ENCODE measurements at regions not wholly inside any gene's neighbourhood (a gene's known extent, or its start where the extent isn't known, plus 50 kb on each side); places are given as distances from the start of the nearest gene placed in this dataset.

GRCh38 chr1:82632155-82632554 lies 831.4 kb downstream of the ADGRL2 start:
- Histone ChIP-seq H3K4me3 (no peak overlapping the region), H3K9me3 (replicated peaks in 1 of 3) (no peaks in the 10 kb centered on the region), H3K27ac (no peak overlapping the region), H3K27me3 (no peaks in the 10 kb centered on the region), H3K4me1 (replicated peaks in 1 of 2) (peaks cover 0 to 13% of the 10 kb centered on the region in 2 donors), H3K36me3 (replicated peaks in 1 of 2) (no peaks in the 10 kb centered on the region)
- 34 to 56% (median 47%) methylated on average over 1 of the region's 1 CpG for WGBS, 4 donors
- intact Hi-C loops (cut with DNase I) = no loop called here
- no peak for DNase-seq
- TF ChIP-seq POLR2A (IDR thresholded peaks at IDR 0.05) = no peak
- no peak for TF ChIP-seq CTCF (IDR thresholded peaks at IDR 0.05)

DNA sequence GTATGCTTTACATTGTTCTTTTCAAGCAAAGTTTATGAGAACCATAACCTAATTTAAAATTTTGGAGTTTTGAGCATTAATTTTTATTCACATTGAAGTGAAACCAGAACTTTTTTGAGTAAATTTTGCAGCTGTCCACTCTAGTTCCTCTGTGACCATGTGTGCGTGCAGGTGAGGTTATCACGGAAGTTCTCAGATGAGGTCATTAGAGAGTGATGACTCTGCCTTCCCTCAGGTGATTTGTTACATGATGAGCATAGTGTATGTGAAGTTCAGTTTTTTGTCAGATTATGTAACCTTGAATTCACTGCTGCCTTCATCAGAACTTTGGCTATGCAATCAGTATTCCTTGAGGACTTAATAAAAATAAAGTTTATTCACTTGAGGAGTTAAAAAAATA lies 828.2 kb downstream of the ADGRL2 start:
- no peaks in the 10 kb centered on the region for H3K27me3 ChIP-seq
- peaks cover 0 to 11% (median 6%) of the 10 kb centered on the region in 3 donors for H3K9me3 ChIP-seq (replicated peaks in 1 of 3)
- no peak overlapping the region for H3K4me3 ChIP-seq
- H3K4me1 ChIP-seq (replicated peaks in 1 of 2) = peaks cover 0 to 13% of the 10 kb centered on the region in 2 donors
- WGBS, 4 donors = 86 to 95% (median 92%) methylated on average over 2 of the region's 2 CpGs
- intact Hi-C loops (cut with DNase I) = no loop called here
- no peak overlapping the region for H3K27ac ChIP-seq
- TF ChIP-seq CTCF (IDR thresholded peaks at IDR 0.05) = no peak
- no peak for TF ChIP-seq POLR2A (IDR thresholded peaks at IDR 0.05)
- no peaks in the 10 kb centered on the region for H3K36me3 ChIP-seq (replicated peaks in 1 of 2)
- DNase-seq = no peak

GRCh38 chr1:82625537-82625936 lies 824.8 kb downstream of the ADGRL2 start:
- Histone ChIP-seq H3K27me3 (no peaks in the 10 kb centered on the region), H3K9me3 (replicated peaks in 1 of 3) (peaks cover 0 to 11% (median 6%) of the 10 kb centered on the region in 3 donors), H3K36me3 (replicated peaks in 1 of 2) (no peaks in the 10 kb centered on the region), H3K27ac (no peak overlapping the region), H3K4me3 (no peak overlapping the region), H3K4me1 (replicated peaks in 1 of 2) (no peaks in the 10 kb centered on the region)
- no peak for DNase-seq
- 69 to 86% (median 77%) methylated on average over 1 of the region's 1 CpG for WGBS, 4 donors
- no peak for TF ChIP-seq POLR2A (IDR thresholded peaks at IDR 0.05)
- TF ChIP-seq CTCF (IDR thresholded peaks at IDR 0.05) = no peak
- intact Hi-C loops (cut with DNase I) = no loop called here

- no peak for TF ChIP-seq POLR2A (IDR thresholded peaks at IDR 0.05)
- TF ChIP-seq CTCF (IDR thresholded peaks at IDR 0.05) = no peak
- Histone ChIP-seq H3K36me3 (replicated peaks in 1 of 2) (no peaks in the 10 kb centered on the region), H3K27me3 (no peaks in the 10 kb centered on the region), H3K4me3 (no peak overlapping the region), H3K27ac (no peak overlapping the region), H3K9me3 (replicated peaks in 1 of 3) (peaks cover 0 to 10% (median 6%) of the 10 kb centered on the region in 3 donors), H3K4me1 (replicated peaks in 1 of 2) (no peaks in the 10 kb centered on the region)
- intact Hi-C loops (cut with DNase I) = no loop called here
- DNase-seq = no peak
- 80 to 88% (median 82%) methylated on average over 5 of the region's 5 CpGs for WGBS, 4 donors
Measured at GRCh38 chr1:82621076-82621475, 820.3 kb downstream of the ADGRL2 start.

Data from adrenal gland (tissue), 9 donors.